ENCODE measurements at regions not wholly inside any gene's neighbourhood (a gene's known extent, or its start where the extent isn't known, plus 50 kb on each side); places are given as distances from the start of the nearest gene placed in this dataset.
A peak's percentile ranks its signal among the peaks of the same experiment; 100 is the strongest.
"Not testable (repeated sequence)": the region's sequence is repeated elsewhere in the genome, so short reads cannot be mapped to it uniquely, and the experiment has no call there.

DNA sequence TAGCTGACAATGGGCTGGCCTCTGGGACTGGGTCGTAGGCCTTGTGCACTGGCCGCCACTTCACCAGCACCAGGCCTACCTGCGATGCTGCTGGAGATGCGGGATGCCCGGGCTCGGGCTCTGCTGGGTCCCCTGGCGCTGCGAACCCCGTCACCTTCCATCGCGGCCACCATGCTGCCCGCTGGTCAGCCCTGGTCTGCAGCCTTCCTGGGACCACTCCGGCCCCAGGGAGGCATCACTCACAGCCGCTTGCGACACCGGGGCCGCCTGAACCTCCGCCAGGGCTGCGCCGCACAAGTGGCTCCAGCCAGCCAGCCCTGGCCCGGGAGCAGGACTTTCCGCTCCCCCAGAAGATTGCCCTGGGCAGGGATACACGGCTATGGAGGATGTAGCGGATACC is 78.1 kb upstream of the ZNF337 start:
- not testable (repeated sequence) for DNase-seq

DNA sequence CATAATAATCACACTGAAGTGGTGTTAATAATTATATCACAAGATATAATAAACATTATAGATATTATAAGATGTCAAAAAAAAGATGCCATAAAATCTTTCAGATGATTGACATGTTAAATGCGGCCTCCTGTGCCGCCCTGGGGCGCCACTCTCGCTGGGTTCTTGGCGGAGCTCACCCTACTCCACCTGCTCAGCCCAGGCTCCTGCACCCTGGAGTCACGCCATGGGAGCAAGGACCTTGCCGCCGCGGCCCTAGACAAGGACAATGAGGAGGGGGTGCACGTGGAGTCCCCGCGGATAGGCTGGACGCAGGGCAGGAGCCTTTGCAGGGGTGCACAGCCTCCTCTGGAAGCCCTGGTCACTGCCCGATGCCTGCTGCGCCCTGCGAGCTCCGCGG is 77.5 kb upstream of the ZNF337 start:
- not testable (repeated sequence) for DNase-seq

DNA sequence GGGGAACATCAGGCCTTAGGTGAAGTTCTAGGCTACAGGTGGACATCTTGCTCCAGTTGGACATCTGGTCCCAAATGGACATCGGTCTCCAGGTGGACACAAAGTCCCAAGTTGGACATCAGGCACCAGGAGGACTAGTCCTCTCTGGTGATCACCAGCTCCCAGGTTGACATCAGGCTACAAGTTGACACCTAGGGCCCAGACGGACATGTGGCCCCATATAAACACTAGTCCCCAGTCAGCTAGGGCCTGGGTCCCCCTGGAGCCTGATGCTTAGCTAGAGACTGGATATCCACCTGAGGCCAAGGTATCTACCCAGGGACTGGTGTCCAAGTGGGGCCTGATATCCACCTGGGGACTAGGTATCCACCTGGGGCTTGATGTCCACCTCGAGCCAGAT is 75.8 kb upstream of the ZNF337 start:
- DNase-seq = not testable (repeated sequence)

DNA sequence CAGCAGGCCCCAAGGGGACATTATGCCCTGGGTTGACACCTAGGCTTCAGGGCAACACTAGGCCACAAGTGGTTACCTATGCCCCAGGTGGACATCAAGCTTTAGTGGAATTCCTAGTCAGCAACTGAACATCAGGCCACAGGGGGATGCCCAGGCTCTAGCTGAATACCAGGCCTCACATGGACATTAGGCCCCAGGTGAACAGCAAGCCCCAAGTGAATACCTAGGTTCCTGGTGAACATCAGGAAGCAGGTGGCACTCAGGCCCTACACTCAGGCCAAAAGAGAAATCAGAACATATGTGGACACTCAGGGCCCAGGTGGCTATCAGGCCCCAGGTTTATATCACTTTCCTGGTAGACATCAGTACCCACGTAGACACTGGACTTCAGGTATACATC is 75.2 kb upstream of the ZNF337 start:
- DNase-seq = not testable (repeated sequence)

DNA sequence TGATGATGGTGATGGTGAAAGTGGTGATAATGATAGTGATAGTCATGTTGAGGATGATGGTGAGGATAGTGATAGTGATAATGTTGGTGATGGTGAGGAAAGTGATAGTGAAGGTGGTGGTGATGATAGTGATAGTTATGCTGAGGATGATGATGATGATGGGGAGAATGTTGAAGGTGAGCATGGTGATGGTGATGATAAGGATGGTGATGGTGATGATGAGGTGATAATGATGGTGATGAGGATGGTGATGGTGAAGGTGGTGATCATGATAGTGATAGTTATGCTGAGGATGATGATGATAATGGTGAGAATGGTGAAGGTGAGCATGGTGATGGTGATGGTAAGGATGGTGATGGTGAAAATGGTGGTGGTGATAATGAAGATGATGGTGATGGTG is 64.9 kb upstream of the ZNF337 start:
- DNase-seq = no peak

DNA sequence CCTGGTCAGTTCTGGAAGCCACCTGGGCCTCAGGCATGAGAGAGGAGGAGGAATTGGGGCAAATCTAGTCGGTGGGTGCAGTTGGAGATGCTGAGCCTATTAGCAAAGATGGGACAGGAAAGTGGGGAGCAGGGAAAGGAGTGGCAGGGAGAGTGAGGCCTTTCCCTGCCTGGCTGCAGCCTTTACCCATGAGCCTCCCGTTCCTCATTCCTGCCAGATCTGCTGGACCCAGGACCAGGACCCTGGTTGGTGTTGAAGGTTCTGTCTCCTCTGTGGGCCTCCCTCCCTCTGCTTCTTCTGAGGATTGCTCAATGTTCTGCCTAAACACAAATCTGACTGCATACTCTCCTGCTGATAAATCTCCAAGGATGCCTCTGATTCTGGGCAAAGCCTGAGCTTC is 64.4 kb upstream of the ZNF337 start:
- not testable (repeated sequence) for DNase-seq

DNA sequence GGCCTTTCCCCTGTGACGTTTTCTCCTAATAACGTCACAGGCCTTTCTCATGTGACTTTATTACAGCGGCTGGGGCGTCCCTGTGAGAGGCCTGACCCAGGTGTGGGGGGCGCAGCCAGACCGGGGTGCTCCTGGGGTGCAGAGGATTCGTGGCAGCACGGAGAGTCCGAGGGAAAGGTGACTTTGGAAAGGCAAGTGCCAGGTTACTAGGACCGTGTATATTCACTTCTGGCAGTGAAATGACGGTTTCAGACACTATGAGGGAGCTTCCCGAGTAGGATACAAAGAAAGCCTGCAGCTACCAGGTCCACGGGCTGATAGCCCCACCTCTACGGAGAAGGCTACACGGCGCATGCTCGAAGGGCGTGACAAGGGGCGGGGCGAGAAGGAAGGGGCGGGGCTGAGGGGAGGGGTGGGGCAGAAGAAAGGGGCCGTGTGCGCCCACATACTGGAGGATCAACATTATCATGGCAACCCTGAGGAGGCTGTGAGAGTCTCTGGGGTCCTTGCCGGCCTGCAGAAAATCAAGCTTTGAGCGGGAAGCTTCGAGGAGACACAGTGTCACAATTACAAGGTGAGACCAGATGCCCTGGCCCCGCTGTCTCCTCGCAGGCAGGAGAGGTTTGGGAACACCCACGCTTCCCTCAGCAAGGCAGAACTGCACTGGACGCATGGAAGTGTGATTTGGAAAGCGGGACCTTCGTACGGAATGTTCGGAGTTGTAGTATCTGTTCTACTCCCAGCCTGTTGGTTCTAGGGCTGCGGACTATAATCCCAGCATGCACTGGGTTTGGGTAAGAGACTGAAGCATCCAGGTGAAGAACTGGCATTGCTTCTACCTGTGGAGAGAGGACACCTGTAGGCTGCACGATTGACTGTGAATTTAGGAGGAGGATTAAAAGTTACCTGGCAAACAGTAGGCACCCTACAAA is 54.4 kb upstream of the ZNF337 start:
- peak; percentile 58 for DNase-seq

DNA sequence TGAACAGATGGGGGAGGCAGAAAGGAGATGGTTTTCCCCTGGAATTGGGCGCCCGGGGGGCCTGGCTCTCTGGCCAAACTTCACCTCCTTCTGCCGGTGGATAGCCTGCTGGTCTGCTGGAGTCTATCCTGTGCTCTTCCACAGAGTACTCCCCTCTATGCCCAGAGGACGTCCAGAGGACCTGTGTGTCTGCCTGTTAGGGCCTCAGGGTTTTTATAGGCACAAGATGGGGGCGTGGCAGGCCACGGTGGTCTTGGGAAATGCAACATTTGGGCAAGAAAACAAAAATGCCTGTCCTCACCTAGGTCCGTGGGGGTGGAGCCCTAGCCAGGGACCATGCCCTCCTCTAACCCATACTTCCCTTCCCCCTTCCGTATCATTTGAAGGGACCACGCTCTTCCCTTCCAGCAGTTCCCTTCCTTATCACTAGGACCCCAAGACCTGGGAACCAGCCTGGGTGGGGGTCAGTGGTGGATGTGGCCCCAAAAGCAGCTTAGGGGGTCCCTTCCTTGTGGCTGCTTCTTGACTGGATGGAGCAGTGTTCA is 53.6 kb upstream of the ZNF337 start:
- DNase-seq = no peak

DNA sequence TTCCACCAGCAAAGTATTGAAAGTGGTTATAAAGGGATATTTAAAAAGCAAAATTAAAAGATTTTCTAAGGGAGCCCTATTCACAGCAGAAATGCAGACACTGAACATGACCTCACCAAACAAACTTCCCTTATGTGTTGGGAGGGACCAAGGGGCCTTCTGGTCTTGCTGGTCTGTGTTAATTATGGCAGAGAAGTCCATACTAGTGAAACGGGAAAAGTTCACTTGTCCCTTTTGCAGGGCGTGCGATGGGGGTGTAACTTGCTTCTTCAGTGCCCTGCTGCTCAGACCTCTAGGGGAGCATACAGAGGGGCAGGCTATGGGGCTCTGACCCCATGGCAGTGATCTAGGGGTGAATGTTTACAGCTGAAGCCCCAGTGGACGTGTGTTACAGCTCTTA is 53.0 kb upstream of the ZNF337 start:
- DNase-seq = no peak
